SK-N-SH treated with all-trans-retinoic acid at 6 μM for 48 hours (cell line): ENCODE measurements at regions not wholly inside any gene's neighbourhood (a gene's known extent, or its start where the extent isn't known, plus 50 kb on each side); places are given as distances from the start of the nearest gene placed in this dataset.

Source experiments
- ATAC-seq: fragments of 200-7000 bp; cut with Tn5 transposase; 3 replicates; pipeline ENCODE4 v1.9.1; 2020; ENCODE audit warnings: mild to moderate bottlenecking, moderate library complexity
- ARNTL ChIP-seq: fragments of 450-650 bp; formaldehyde crosslinking; IDR thresholded peaks from 2 replicates; pipeline ENCODE4 v1.5.0; 2020; ENCODE audit warnings: low read depth, mild to moderate bottlenecking, moderate library complexity, borderline replicate concordance
- BACH2 ChIP-seq: fragments of 250-450 bp; sonication (Bioruptor Pico); IDR thresholded peaks from 2 replicates; pipeline ENCODE4 v1.9.0; 2021; ENCODE audit warnings: mild to moderate bottlenecking, borderline replicate concordance
- CSDC2 ChIP-seq: fragments of 250-450 bp; sonication (Bioruptor Pico); IDR thresholded peaks from 2 replicates; pipeline ENCODE4 v1.5.0; 2020; ENCODE audit warnings: mild to moderate bottlenecking, moderate library complexity
- CSRNP3 ChIP-seq: fragments of 250-450 bp; sonication (Bioruptor Pico); IDR thresholded peaks from 2 replicates; pipeline ENCODE4 v1.5.1; 2021; ENCODE audit warnings: mild to moderate bottlenecking, moderate library complexity
- ESRRG ChIP-seq: fragments of 250-450 bp; sonication (Bioruptor Pico); IDR thresholded peaks from 2 replicates; pipeline ENCODE4 v1.6.1; 2021; ENCODE audit warnings: mild to moderate bottlenecking
- GLIS3 ChIP-seq: fragments of 250-450 bp; sonication (Bioruptor Pico); IDR thresholded peaks from 2 replicates; pipeline ENCODE4 v1.5.0; 2020; ENCODE audit warnings: mild to moderate bottlenecking, moderate library complexity
- ISL1 ChIP-seq: fragments of 250-450 bp; sonication (Bioruptor Pico); IDR thresholded peaks from 2 replicates; pipeline ENCODE4 v2.1.2; 2022; ENCODE audit warnings: mild to moderate bottlenecking, moderate library complexity
- OSR1 ChIP-seq: fragments of 250-450 bp; sonication (Bioruptor Pico); IDR thresholded peaks from 2 replicates; pipeline ENCODE4 v1.8.0; 2022; ENCODE audit warnings: moderate library complexity, mild to moderate bottlenecking, inconsistent platforms
- POU6F1 ChIP-seq: fragments of 250-450 bp; sonication (Bioruptor Pico); IDR thresholded peaks from 2 replicates; pipeline ENCODE4 v1.8.0; 2021; ENCODE audit warnings: low read depth, mild to moderate bottlenecking, moderate library complexity, borderline replicate concordance
- PPARA ChIP-seq: fragments of 250-450 bp; sonication (Bioruptor Pico); IDR thresholded peaks from 2 replicates; pipeline ENCODE4 v1.5.0; 2020; ENCODE audit warnings: mild to moderate bottlenecking, borderline replicate concordance
- RARB ChIP-seq: fragments of 250-450 bp; sonication (Bioruptor Pico); IDR thresholded peaks from 2 replicates; pipeline ENCODE4 v1.8.0; 2021; ENCODE audit warnings: mild to moderate bottlenecking, moderate library complexity
- SNAI2 ChIP-seq: fragments of 250-450 bp; sonication (Bioruptor Pico); IDR thresholded peaks from 2 replicates; pipeline ENCODE4 v1.5.0; 2020; ENCODE audit warnings: mild to moderate bottlenecking, moderate library complexity
- TOX ChIP-seq: fragments of 250-450 bp; sonication (Bioruptor Pico); IDR thresholded peaks from 2 replicates; pipeline ENCODE4 v1.8.0; 2021; ENCODE audit warnings: mild to moderate bottlenecking, moderate library complexity, borderline replicate concordance
- TSHZ2 ChIP-seq: fragments of 250-450 bp; sonication (Bioruptor Pico); IDR thresholded peaks from 2 replicates; pipeline ENCODE4 v1.5.0; 2020; ENCODE audit warnings: mild to moderate bottlenecking, moderate library complexity
- ZC3H10 ChIP-seq: fragments of 250-450 bp; sonication (Bioruptor Pico); IDR thresholded peaks from 2 replicates; pipeline ENCODE4 v1.5.1; 2021; ENCODE audit warnings: mild to moderate bottlenecking, moderate library complexity
- ZFP3 ChIP-seq: fragments of 250-450 bp; sonication (Bioruptor Pico); IDR thresholded peaks from 2 replicates; pipeline ENCODE4 v1.5.0; 2020; ENCODE audit warnings: mild to moderate bottlenecking, moderate library complexity
- ZFP30 ChIP-seq: fragments of 450-650 bp; formaldehyde crosslinking; IDR thresholded peaks from 2 replicates; pipeline ENCODE4 v1.5.0; 2022; ENCODE audit warnings: mild to moderate bottlenecking, moderate library complexity
- ZNF565 ChIP-seq: fragments of 450-650 bp; formaldehyde crosslinking; conservative IDR thresholded peaks from 2 replicates; pipeline ENCODE4 v1.5.0; 2020; ENCODE audit warnings: low read depth, mild to moderate bottlenecking, moderate library complexity
- ZNF70 ChIP-seq: fragments of 450-650 bp; formaldehyde crosslinking; IDR thresholded peaks from 2 replicates; pipeline ENCODE4 v1.5.0; 2020; ENCODE audit warnings: mild to moderate bottlenecking, moderate library complexity
- ZNF8 ChIP-seq: fragments of 450-650 bp; formaldehyde crosslinking; IDR thresholded peaks from 2 replicates; pipeline ENCODE4 v1.5.0; 2020; ENCODE audit warnings: mild to moderate bottlenecking, moderate library complexity
- TF ChIP-seq, protein P1 (sequence below): fragments of 250-450 bp; sonication (Bioruptor Pico); IDR thresholded peaks from 2 replicates; pipeline ENCODE4 v1.5.1; 2020; ENCODE audit warnings: low read depth, mild to moderate bottlenecking, moderate library complexity
- TF ChIP-seq, protein P2 (sequence below): fragments of 250-450 bp; sonication (Bioruptor Pico); IDR thresholded peaks from 2 replicates; pipeline ENCODE4 v1.8.0; 2020; ENCODE audit warnings: mild to moderate bottlenecking, moderate library complexity, borderline replicate concordance

- no peak for ATAC-seq
- TF ChIP-seq PPARA (CRISPR knock-in tag) (no peak), ZFP3 (CRISPR knock-in tag) (no peak), OSR1 (CRISPR knock-in tag) (no peak), GLIS3 (CRISPR knock-in tag) (no peak), ZNF8 (CRISPR knock-in tag) (no peak), SNAI2 (CRISPR knock-in tag) (no peak), TOX (CRISPR knock-in tag) (no peak), RARB (CRISPR knock-in tag) (no peak), BACH2 (CRISPR knock-in tag) (no peak), ESRRG (CRISPR knock-in tag) (no peak), ZFP30 (CRISPR knock-in tag) (no peak), ZNF565 (CRISPR knock-in tag) (no peak), ZC3H10 (CRISPR knock-in tag) (no peak), TSHZ2 (CRISPR knock-in tag) (no peak), CSRNP3 (CRISPR knock-in tag) (no peak), ZNF70 (no peak), ISL1 (CRISPR knock-in tag) (no peak)
- TF ChIP-seq, protein P1, sequence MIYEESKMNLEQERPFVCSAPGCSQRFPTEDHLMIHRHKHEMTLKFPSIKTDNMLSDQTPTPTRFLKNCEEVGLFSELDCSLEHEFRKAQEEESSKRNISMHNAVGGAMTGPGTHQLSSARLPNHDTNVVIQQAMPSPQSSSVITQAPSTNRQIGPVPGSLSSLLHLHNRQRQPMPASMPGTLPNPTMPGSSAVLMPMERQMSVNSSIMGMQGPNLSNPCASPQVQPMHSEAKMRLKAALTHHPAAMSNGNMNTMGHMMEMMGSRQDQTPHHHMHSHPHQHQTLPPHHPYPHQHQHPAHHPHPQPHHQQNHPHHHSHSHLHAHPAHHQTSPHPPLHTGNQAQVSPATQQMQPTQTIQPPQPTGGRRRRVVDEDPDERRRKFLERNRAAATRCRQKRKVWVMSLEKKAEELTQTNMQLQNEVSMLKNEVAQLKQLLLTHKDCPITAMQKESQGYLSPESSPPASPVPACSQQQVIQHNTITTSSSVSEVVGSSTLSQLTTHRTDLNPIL (CRISPR knock-in tag) = no peak
- TF ChIP-seq, protein P2, sequence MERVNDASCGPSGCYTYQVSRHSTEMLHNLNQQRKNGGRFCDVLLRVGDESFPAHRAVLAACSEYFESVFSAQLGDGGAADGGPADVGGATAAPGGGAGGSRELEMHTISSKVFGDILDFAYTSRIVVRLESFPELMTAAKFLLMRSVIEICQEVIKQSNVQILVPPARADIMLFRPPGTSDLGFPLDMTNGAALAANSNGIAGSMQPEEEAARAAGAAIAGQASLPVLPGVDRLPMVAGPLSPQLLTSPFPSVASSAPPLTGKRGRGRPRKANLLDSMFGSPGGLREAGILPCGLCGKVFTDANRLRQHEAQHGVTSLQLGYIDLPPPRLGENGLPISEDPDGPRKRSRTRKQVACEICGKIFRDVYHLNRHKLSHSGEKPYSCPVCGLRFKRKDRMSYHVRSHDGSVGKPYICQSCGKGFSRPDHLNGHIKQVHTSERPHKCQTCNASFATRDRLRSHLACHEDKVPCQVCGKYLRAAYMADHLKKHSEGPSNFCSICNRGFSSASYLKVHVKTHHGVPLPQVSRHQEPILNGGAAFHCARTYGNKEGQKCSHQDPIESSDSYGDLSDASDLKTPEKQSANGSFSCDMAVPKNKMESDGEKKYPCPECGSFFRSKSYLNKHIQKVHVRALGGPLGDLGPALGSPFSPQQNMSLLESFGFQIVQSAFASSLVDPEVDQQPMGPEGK = no peak
Measured at GRCh38 chr13:87798536-87798935, 127.4 kb downstream of the SLITRK5 start.

- no peak for ATAC-seq
- no peak for TF ChIP-seq ESRRG (CRISPR knock-in tag)
- TF ChIP-seq OSR1 (CRISPR knock-in tag) = no peak
- TF ChIP-seq ZNF565 (CRISPR knock-in tag) = no peak
- no peak for TF ChIP-seq ZFP3 (CRISPR knock-in tag)
- no peak for TF ChIP-seq ZNF70
- TF ChIP-seq CSDC2 (CRISPR knock-in tag) = no peak
- no peak for TF ChIP-seq ZNF8 (CRISPR knock-in tag)
- no peak for TF ChIP-seq TOX (CRISPR knock-in tag)
- no peak for TF ChIP-seq ZC3H10 (CRISPR knock-in tag)
- TF ChIP-seq, protein P2 = no peak
- no peak for TF ChIP-seq BACH2 (CRISPR knock-in tag)
- no peak for TF ChIP-seq POU6F1
- TF ChIP-seq ARNTL = no peak
- TF ChIP-seq GLIS3 (CRISPR knock-in tag) = no peak
- TF ChIP-seq SNAI2 (CRISPR knock-in tag) = no peak
- TF ChIP-seq, protein P1 (CRISPR knock-in tag) = no peak
- TF ChIP-seq ZFP30 (CRISPR knock-in tag) = no peak
- no peak for TF ChIP-seq RARB (CRISPR knock-in tag)
- no peak for TF ChIP-seq CSRNP3 (CRISPR knock-in tag)
Measured at GRCh38 chr13:87810391-87810801, 139.2 kb downstream of the SLITRK5 start.
